Activated naive CD8-positive, alpha-beta T cell treated with anti-CD3 and anti-CD28 coated beads, Interleukin-2, amount 50 U/mL, for 16 hours (primary cell): ENCODE measurements at regions not wholly inside any gene's neighbourhood (a gene's known extent, or its start where the extent isn't known, plus 50 kb on each side); places are given as distances from the start of the nearest gene placed in this dataset.

Source experiments
- DNase-seq: peaks from one replicate; pipeline ENCODE4 v3.0.0-alpha.2; 2020; ENCODE audit warnings: low read depth, low spot score

- DNase-seq, result no peak
Observed at GRCh38 chr10:31606841-31607240, 287.8 kb downstream of the ZEB1 start.

GRCh38 chr10:31605861-31606525 is 287.0 kb downstream of the ZEB1 start:
- DNase-seq, result no peak

- no peak for DNase-seq
Observed at GRCh38 chr10:31605426-31605825, 286.4 kb downstream of the ZEB1 start.

GRCh38 chr10:31604646-31605170 is 285.7 kb downstream of the ZEB1 start:
- no peak for DNase-seq

- no peak for DNase-seq
Observed at GRCh38 chr10:31604096-31604495, 285.1 kb downstream of the ZEB1 start.

GRCh38 chr10:31603235-31604087 is 284.4 kb downstream of the ZEB1 start:
- peak; percentile 47 for DNase-seq

GRCh38 chr10:31602541-31603234 is 283.7 kb downstream of the ZEB1 start:
- no peak for DNase-seq

- DNase-seq, result no peak
Observed at GRCh38 chr10:31601136-31601535, 282.1 kb downstream of the ZEB1 start.

- no peak for DNase-seq
Observed at GRCh38 chr10:31599626-31600504, 280.8 kb downstream of the ZEB1 start.

- DNase-seq, result no peak
Observed at GRCh38 chr10:31596765-31597164, 277.7 kb downstream of the ZEB1 start.

- DNase-seq, result no peak
Observed at GRCh38 chr10:31595992-31596391, 277.0 kb downstream of the ZEB1 start.

GRCh38 chr10:31594347-31594873 is 275.4 kb downstream of the ZEB1 start:
- no peak for DNase-seq

- no peak for DNase-seq
Observed at GRCh38 chr10:31593124-31593523, 274.1 kb downstream of the ZEB1 start.

GRCh38 chr10:31591569-31591968 is 272.6 kb downstream of the ZEB1 start:
- DNase-seq, result no peak

- DNase-seq, result no peak
Observed at GRCh38 chr10:31590023-31590800, 271.2 kb downstream of the ZEB1 start.

- DNase-seq, result no peak
Observed at GRCh38 chr10:31587691-31588090, 268.7 kb downstream of the ZEB1 start.

GRCh38 chr10:31586723-31587638 is 268.0 kb downstream of the ZEB1 start:
- no peak for DNase-seq

- no peak for DNase-seq
Observed at GRCh38 chr10:31584876-31585275, 265.9 kb downstream of the ZEB1 start.

- no peak for DNase-seq
Observed at GRCh38 chr10:31584098-31584631, 265.1 kb downstream of the ZEB1 start.
